ENCODE measurements at regions not wholly inside any gene's neighbourhood (a gene's known extent, or its start where the extent isn't known, plus 50 kb on each side); places are given as distances from the start of the nearest gene placed in this dataset.

DNA sequence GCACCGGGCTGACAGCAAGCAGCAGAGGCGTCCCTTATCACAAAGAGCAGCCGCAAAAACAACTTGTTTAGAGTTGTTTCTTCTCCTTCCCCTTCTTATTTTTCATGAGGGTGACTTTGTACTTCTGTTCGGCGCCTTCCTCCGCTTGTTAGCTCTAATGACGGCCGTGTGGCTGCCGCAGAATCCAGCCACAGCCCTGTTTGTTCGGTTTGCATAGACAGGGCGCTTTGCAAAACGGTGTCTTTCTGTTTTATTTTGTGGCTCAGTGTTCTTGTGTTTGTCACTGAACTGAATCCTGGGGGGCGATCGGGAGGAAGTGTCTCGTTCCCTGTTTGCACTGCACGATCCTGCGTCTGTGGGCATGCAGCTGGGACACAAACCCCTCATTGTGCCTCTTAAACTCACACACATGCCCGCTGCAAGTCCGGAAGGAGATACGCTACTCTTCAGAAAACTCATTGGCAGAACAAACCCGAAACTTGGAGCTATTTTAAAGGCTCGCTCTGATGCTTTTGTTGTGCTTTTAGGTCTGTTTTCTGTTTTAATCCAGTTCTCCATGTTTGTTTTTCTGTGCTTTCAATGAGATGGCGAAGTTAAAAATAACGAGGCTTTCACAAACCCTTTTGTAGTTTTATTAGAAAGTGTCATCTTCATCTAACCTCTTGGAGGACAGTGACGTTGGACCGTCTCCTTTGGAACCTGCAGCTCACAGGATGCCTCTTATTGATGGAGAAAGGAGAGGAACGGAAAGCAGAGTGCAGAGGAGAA, 213.9 kb downstream of the IRX2 start:
- TF ChIP-seq, protein P1, sequence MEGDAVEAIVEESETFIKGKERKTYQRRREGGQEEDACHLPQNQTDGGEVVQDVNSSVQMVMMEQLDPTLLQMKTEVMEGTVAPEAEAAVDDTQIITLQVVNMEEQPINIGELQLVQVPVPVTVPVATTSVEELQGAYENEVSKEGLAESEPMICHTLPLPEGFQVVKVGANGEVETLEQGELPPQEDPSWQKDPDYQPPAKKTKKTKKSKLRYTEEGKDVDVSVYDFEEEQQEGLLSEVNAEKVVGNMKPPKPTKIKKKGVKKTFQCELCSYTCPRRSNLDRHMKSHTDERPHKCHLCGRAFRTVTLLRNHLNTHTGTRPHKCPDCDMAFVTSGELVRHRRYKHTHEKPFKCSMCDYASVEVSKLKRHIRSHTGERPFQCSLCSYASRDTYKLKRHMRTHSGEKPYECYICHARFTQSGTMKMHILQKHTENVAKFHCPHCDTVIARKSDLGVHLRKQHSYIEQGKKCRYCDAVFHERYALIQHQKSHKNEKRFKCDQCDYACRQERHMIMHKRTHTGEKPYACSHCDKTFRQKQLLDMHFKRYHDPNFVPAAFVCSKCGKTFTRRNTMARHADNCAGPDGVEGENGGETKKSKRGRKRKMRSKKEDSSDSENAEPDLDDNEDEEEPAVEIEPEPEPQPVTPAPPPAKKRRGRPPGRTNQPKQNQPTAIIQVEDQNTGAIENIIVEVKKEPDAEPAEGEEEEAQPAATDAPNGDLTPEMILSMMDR (IDR thresholded peaks at IDR 0.05; ENCODE audit: borderline replicate concordance, extremely low read depth, low read length, poor library complexity, severe bottlenecking): no peak
- no peak for TF ChIP-seq EZH2 (IDR thresholded peaks at IDR 0.05; ENCODE audit: borderline replicate concordance, low read depth, low read length, severe bottlenecking)

Data from DND-41 (cell line).